MCF 10A (cell line): ENCODE measurements at regions not wholly inside any gene's neighbourhood (a gene's known extent, or its start where the extent isn't known, plus 50 kb on each side); places are given as distances from the start of the nearest gene placed in this dataset.

Source experiments
- BruUV-seq: library from RNA; stranded (reverse); fragments of 400-500 nt; replicated peaks from 2 replicates; lab custom pipeline; 2021; lab: Mats Ljungman, UMichigan
- CTCF ChIA-PET: fragments of 300-600 bp; sonication (Branson Sonifier 250); formaldehyde crosslinking; extraction: SDS; loops from one replicate; lab custom pipeline; 2021; ENCODE audit warnings: antibody characterized with exemption, inconsistent platforms; lab: Yijun Ruan, JAX
- POLR2A ChIA-PET: fragments of 300-600, 350-650 bp; sonication (Branson Sonifier 250); formaldehyde crosslinking; extraction: SDS; loops from one replicate; lab custom pipeline; 2020; ENCODE audit warnings: antibody characterized with exemption, inconsistent platforms; lab: Yijun Ruan, JAX
- DNase-seq: peaks from one replicate; pipeline ENCODE4 v3.0.0-alpha.2; 2018; ENCODE audit not compliant: unreplicated experiment
- H3K27ac Mint-ChIP-seq: one replicate; pipeline ENCODE4 v1.8.0; 2022; ENCODE audit warnings: mild to moderate bottlenecking, low read depth, mixed read lengths; ENCODE audit not compliant: unreplicated experiment
- H3K27me3 Mint-ChIP-seq: one replicate; pipeline ENCODE4 v1.8.0; 2022; ENCODE audit warnings: mixed read lengths; ENCODE audit not compliant: insufficient read depth, unreplicated experiment
- H3K36me3 Mint-ChIP-seq: one replicate; pipeline ENCODE4 v1.8.0; 2022; ENCODE audit warnings: mild to moderate bottlenecking, moderate library complexity, mixed read lengths; ENCODE audit not compliant: insufficient read depth, unreplicated experiment
- H3K4me1 Mint-ChIP-seq: one replicate; pipeline ENCODE4 v1.8.0; 2022; ENCODE audit warnings: mixed read lengths; ENCODE audit not compliant: insufficient read depth, unreplicated experiment
- H3K4me3 Mint-ChIP-seq: one replicate; pipeline ENCODE4 v1.8.0; 2022; ENCODE audit warnings: mild to moderate bottlenecking, moderate library complexity, mixed read lengths; ENCODE audit not compliant: unreplicated experiment
- H3K9me3 Mint-ChIP-seq: one replicate; pipeline ENCODE4 v1.8.0; 2022; ENCODE audit warnings: mixed read lengths; ENCODE audit not compliant: unreplicated experiment
- CTCF ChIP-seq: fragments of 200-600 bp; IDR thresholded peaks from one replicate; pipeline ENCODE4 v1.8.0; 2022; ENCODE audit warnings: antibody characterized with exemption, mild to moderate bottlenecking; ENCODE audit not compliant: unreplicated experiment
- intact Hi-C: fragments of 100-400 bp; cut with micrococcal nuclease; formaldehyde crosslinking; loops from 2 replicates; pipeline ENCODE4 v1.14.1; 2022

DNA sequence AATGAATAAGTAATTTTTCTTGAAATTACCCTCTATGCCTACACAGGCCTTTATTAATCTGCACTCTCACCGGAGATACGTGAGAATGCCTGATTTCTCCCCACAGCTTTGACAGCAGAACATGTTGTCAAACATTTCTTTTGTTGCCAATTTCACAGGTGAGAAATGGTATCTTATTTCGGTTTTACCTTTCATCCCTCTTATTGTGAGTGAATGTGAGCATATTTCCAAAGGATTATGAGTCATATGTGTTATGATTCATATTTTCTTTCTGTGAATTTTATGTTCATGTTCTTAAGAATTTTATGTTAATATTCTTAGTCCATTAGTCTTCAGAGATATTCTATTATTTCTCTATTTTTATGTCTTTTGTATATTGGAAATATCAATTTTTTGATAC lies 965.1 kb downstream of the CCSER2 start:
- no peak for TF ChIP-seq CTCF
- CTCF ChIA-PET: no interaction called here
- Mint-ChIP-seq H3K36me3 (no peaks in the 10 kb centered on the region), H3K27me3 (no peaks in the 10 kb centered on the region), H3K27ac (no peak overlapping the region), H3K4me1 (no peaks in the 10 kb centered on the region), H3K9me3 (peaks cover 8% of the 10 kb centered on the region), H3K4me3 (no peak overlapping the region)
- POLR2A ChIA-PET: no interaction called here
- BruUV-seq: no TSS peak
- intact Hi-C loops: no loop called here
- peak; percentile 57 for DNase-seq

GRCh38 chr10:85311613-85312337 lies 983.4 kb downstream of the CCSER2 start:
- Mint-ChIP-seq H3K27me3 (no peaks in the 10 kb centered on the region), H3K9me3 (peaks cover 18% of the 10 kb centered on the region), H3K4me1 (no peaks in the 10 kb centered on the region), H3K36me3 (no peaks in the 10 kb centered on the region), H3K4me3 (no peak overlapping the region), H3K27ac (no peak overlapping the region)
- intact Hi-C loops: no loop called here
- no TSS peak for BruUV-seq
- DNase-seq: no peak
- POLR2A ChIA-PET: no interaction called here
- peak; percentile 6 for TF ChIP-seq CTCF
- CTCF ChIA-PET: interaction anchor here (0.5 kb wide), 1 partner anchor 64 kb away, joined by 3 read pairs; no protein-coding TSS in a partner anchor

GRCh38 chr10:85315657-85316056 lies 987.3 kb downstream of the CCSER2 start:
- ChIA-PET CTCF (no interaction called here), POLR2A (no interaction called here)
- no peaks in the 10 kb centered on the region for H3K4me1 Mint-ChIP-seq
- DNase-seq: no peak
- no peak for TF ChIP-seq CTCF
- intact Hi-C loops: no loop called here
- no peaks in the 10 kb centered on the region for H3K27me3 Mint-ChIP-seq
- H3K27ac Mint-ChIP-seq: no peak overlapping the region
- BruUV-seq: no TSS peak
- H3K4me3 Mint-ChIP-seq: no peak overlapping the region
- no peaks in the 10 kb centered on the region for H3K36me3 Mint-ChIP-seq
- H3K9me3 Mint-ChIP-seq: peaks cover 20% of the 10 kb centered on the region

DNA sequence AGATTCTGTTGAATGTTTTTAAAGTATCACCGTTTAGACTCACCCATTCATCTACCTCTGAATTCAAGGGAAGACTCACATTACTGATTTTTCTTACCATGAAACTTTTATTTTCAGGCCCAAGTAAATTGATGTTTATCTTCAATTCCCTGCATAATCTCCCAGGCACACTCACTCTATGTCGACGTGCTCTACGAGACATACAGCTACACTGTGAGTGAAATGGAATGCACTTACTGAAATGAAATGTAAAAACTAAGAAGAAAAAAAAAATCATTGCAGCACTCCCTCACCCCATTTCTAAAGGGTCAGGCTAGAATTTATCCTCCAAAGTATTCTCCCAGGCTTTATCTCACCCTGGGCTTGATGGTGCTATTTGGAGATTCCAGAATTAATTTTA lies 987.9 kb downstream of the CCSER2 start:
- DNase-seq: no peak
- Mint-ChIP-seq H3K27ac (no peak overlapping the region), H3K36me3 (no peaks in the 10 kb centered on the region), H3K27me3 (no peaks in the 10 kb centered on the region), H3K9me3 (peaks cover 17% of the 10 kb centered on the region), H3K4me1 (no peaks in the 10 kb centered on the region), H3K4me3 (no peak overlapping the region)
- POLR2A ChIA-PET: no interaction called here
- no peak for TF ChIP-seq CTCF
- CTCF ChIA-PET: no interaction called here
- no TSS peak for BruUV-seq
- intact Hi-C loops: no loop called here
